IPS DF 19.7 (cell line): ENCODE measurements at regions not wholly inside any gene's neighbourhood (a gene's known extent, or its start where the extent isn't known, plus 50 kb on each side); places are given as distances from the start of the nearest gene placed in this dataset.
"Not testable (repeated sequence)": the region's sequence is repeated elsewhere in the genome, so short reads cannot be mapped to it uniquely, and the experiment has no call there.

ENCODE experiments used
- DNase-seq: peaks from one replicate; pipeline ENCODE4 v3.0.0-alpha.2; 2013; ENCODE audit warnings: low read depth, low spot score

DNA sequence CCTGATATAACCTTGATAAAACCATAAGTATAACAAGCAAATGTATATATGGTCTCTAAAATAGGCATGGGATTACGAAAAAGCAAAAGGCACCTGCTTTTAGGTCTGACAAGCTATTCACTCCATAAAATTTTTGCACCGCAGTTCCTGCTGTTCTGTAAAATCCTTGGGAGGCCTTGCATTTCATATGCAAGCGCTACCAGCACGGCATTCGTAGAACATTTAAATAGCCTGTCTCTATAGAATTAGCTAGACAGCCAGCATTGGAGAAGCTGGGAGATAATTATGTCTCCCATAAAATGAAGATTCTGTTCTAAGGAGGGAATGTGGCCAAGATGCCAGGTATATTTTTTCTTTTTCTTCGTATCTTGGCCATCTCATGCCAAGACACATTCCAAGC lies 64.5 kb upstream of the ATXN1 start:
- no peak for DNase-seq

DNA sequence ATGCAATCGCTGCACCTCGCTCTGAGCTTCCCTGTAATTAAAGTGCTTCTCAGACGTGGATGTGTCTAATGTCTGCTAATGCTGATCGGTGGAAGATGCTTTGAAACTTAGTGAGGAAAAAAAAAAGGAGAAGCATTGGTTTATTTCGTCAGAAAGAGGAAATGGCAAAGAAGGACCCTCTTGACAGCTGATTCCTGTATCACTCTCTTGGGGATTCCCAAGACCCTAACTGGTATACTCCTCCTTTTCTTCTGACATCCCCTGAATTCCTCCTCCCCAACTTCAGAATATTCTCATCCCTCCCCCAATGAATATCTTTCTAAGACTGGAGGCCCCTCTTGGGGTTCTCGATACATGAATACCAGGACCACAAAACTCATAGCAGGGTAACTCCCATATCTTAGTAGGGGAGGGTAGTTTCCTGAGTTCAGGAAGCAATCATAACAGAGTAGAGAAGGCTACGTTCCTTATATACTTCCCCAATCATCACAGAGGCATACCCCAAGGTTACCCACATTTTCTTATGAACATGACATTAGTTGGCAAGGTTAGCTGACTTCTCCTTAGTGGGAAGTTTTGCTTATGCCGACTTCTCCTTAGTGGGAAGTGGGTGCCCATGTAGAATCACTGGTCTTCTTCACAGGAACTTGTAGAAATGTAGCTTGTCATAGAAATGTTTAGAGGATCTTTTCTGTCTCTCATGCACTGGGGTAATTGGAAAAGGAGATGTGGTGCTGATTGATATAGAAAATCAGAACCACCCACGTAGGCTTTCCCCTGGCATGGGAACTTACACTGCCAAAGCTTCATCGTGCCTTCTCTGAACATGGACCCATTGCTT lies 63.8 kb upstream of the ATXN1 start:
- no peak for DNase-seq

GRCh38 chr6:16823718-16824352 lies 62.6 kb upstream of the ATXN1 start:
- DNase-seq = no peak

DNA sequence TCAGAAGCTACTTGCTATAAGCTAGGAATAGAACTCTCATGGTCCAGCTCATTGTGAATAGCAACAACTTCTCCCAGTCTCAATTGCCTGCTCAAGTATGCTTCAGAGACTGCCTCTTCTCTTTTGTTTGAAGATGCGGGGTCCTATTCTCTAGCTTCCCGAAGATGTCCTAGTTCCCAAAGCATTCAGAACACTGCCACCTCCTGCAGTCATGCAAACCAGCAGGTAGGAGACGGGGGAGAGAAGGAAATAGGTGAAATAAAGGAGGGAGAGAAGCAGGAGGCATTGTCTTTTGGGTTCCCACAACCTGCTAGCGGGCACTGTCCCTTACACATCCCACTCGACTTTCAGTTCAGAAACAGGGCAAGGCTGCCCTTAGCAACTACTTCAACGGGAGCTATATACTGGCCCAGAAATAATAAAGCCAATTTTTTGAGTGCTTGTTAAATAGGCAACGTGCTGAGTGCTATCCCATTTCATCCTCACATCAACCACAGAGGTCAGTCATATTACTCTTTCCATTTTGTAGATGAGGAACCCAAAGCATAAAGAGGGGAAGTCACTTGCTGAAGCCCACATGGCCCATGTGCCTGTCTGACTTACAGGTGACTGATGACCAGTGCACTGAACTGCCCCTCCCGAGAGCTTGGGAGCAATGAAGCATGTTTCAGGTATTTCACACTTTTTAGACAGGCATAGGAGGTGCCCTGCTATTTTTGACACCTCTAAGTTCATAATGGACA lies 61.9 kb upstream of the ATXN1 start:
- DNase-seq = no peak

- DNase-seq = no peak
Measured at GRCh38 chr6:16822529-16822928, 61.3 kb upstream of the ATXN1 start.

DNA sequence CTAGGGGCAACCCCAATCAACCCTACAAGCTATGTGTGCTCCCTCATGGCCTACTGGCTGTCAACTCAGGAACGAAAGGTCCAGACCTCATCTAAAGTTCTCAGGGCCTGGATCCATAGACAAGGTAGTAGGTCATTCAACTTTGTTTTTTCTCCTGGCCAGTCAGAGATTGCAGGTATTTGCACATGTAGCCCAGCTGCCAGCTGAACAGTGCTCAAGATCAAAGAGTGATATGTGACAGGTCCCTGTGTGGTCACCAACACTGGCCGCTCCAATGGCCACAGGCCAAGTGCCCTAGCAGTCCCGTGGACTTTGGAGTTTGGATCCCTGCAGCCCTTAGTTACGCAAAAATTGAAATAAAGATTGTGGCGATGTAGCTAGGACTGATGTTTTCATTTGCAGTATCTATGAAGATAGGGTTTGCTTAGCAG lies 60.6 kb upstream of the ATXN1 start:
- DNase-seq = no peak

DNA sequence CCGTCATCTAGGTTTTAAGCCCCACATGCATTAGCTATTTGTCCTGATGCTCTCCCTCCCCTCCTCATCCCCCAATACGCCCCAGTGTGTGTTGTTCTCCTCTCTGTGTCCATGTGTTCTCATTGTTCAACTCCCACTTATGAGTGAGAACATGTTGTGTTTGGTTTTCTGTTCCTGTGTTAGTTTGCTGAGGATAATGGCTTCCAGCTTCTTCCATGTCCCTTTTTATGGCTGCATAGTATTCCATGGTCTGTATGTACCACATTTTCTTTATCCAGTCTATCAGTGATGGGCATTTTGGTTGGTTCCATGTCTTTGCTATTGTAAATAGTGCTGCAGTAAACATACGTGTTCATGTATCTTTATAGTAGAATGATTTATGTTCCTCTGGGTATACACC lies 59.0 kb upstream of the ATXN1 start:
- DNase-seq = not testable (repeated sequence)

- no peak for DNase-seq
Measured at GRCh38 chr6:16819752-16820151, 58.5 kb upstream of the ATXN1 start.

DNA sequence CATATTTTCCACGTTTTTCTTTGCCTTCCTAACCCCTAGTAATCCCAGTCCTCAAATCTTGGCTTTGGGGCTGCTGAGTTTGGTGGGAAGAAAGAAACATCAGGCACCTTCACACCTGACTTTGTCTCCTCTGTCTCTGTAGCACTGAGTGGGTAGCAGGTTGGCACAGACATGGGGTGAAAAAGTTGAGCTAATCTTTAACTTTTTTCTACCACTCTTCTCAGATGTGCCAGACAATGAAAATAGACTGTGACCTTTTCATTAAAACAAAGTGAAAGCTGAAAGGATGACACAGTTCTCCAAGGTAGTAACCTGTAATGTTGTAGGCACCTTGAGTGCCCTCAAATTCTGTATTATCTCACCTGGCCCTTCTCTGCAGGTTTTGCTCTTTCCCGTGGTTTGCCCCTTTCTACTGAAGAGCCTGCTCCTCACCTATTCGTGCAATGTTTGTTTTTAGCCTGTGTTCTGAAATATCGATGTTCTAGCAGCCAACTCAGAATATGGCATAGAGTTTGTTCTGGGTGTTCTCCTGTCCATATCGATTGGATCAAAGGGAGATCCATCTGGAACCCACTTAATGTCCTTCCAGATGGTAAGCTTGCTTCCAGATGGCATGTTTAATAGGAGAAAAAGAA lies 57.8 kb upstream of the ATXN1 start:
- no peak for DNase-seq

GRCh38 chr6:16817594-16817993 lies 56.3 kb upstream of the ATXN1 start:
- DNase-seq = no peak

GRCh38 chr6:16816891-16817290 lies 55.6 kb upstream of the ATXN1 start:
- DNase-seq = no peak

GRCh38 chr6:16812993-16813392 lies 51.7 kb upstream of the ATXN1 start:
- no peak for DNase-seq

DNA sequence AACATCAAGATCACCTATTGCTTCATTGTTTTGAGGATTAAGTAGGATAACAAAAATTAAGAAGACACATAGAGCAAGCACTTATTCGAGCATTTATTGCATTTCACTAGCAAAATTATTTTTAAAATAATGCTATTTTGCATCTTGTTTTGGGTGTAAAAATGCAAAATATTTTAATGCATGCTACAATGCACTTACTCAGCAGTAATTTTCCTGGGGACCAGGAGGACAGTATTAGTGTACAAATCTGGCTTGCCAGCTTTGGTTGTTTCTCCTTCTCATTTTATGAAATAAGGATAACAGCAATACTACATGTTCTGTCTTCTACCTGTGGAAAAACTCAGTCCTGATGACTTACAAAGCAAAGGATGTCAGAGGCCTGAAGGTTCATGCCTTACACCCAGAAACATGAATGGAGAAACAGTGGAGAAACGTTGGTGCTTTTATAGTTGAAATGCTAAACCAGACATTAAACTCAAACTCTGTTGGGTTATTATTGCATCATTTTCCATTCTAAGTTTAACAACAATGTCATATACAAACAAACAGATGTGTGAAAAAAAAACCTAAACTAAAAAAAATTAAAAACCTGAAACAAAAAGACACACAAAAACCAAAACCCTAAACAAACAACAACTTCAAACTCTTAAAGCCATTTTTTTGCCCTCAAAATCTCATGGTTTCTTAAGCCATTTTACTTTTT lies 50.2 kb upstream of the ATXN1 start:
- no peak for DNase-seq
